HepG2 (cell line): ENCODE measurements at regions not wholly inside any gene's neighbourhood (a gene's known extent, or its start where the extent isn't known, plus 50 kb on each side); places are given as distances from the start of the nearest gene placed in this dataset.

ENCODE experiments used
- HNF4G ChIP-seq, 2 experiments: sonication (generic) in 1 of 2; formaldehyde crosslinking in 1 of 2; IDR thresholded peaks; 2 replicates each; pipeline versions ENCODE4 v1.4.0 to v1.6.1; 2011 to 2020; ENCODE audit warnings: borderline replicate concordance in 2 of 2, low read depth in 2 of 2, mild to moderate bottlenecking in 2 of 2, low read length in 1 of 2, missing genetic modification reagents in 1 of 2, moderate library complexity in 1 of 2
- SALL2 ChIP-seq: sonication (generic); formaldehyde crosslinking; IDR thresholded peaks from 2 replicates; pipeline ENCODE4 v1.8.1; 2023; ENCODE audit warnings: mild to moderate bottlenecking, missing genetic modification reagents, inconsistent platforms
- ZFP90 ChIP-seq: sonication (generic); formaldehyde crosslinking; IDR thresholded peaks from 2 replicates; pipeline ENCODE4 v1.8.0; 2022; ENCODE audit warnings: missing genetic modification reagents, mild to moderate bottlenecking, inconsistent platforms, borderline replicate concordance
- ZNF232 ChIP-seq: sonication (generic); formaldehyde crosslinking; IDR thresholded peaks from 2 replicates; pipeline ENCODE4 v1.4.0; 2020; ENCODE audit warnings: missing genetic modification reagents, borderline replicate concordance
- TF ChIP-seq, protein P1 (sequence below): sonication (generic); formaldehyde crosslinking; IDR thresholded peaks from 2 replicates; pipeline ENCODE4 v1.4.0; 2020; ENCODE audit warnings: missing genetic modification reagents
- TF ChIP-seq, protein P2 (sequence below): IDR thresholded peaks from 2 replicates; pipeline ENCODE4 v1.6.1; 2016
- TF ChIP-seq, protein P3 (sequence below): sonication (generic); formaldehyde crosslinking; IDR thresholded peaks from 2 replicates; pipeline ENCODE4 v1.4.0; 2020; ENCODE audit warnings: missing genetic modification reagents

DNA sequence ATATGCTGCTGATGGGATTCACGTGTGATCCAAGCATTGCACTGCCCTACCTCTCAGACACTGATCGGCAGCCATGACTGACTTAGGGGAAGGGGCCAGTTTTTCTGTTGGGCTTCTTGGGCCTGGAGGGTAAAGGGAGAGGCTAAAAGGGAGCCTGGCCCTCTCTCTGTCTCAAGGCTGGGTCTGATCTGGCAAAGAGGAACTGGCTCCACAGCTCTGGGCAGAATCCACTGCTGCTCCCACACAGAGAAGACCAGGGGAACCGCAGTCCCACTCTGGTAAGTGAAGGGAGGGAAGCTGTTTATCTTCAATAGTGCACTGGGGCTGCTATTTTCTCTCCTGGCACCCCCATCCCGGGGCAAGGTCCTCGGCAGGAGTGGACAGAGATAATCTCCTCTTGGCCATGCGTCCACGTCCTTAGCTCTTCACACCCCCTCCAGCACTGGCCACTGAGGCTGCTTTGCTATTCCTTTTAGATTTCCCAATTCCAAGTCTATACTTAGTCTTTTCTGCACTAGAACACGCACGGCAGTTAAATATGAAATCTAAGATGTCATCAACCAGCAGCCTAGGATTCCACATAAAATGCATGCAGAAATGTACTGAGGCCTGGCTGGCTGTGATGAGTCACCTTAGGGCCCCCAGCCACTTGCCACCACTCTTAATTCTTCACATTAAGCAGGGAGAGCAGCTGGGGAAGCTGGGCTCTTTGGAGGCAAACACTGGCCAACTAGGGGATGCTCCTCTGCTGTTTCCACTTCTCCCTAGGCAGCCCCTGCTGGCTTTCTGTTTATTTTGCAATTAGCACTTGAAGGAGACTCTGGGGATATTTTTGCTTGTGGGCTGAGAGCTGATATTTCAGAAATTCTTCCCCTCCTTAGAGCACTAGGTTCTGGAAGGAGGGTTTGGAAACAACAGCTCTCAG lies 87.8 kb upstream of the ARMC2 start (continued):
- no peak for TF ChIP-seq ZFP90 (CRISPR knock-in tag)
- TF ChIP-seq SALL2 = 0 out of 2 replicates have a peak, but pooled peaks have one; percentile 41
- 0 out of 2 replicates have a peak, but pooled peaks have one; percentile 27 for TF ChIP-seq ZNF232 (CRISPR knock-in tag)
- TF ChIP-seq HNF4G (IDR thresholded peaks at IDR 0.05; ENCODE audit: borderline replicate concordance, low read depth, low read length) = peak; percentile 32
- no peak for TF ChIP-seq HNF4G (CRISPR knock-in tag; IDR thresholded peaks at IDR 0.05; ENCODE audit: borderline replicate concordance, low read depth)
- TF ChIP-seq, protein P1, sequence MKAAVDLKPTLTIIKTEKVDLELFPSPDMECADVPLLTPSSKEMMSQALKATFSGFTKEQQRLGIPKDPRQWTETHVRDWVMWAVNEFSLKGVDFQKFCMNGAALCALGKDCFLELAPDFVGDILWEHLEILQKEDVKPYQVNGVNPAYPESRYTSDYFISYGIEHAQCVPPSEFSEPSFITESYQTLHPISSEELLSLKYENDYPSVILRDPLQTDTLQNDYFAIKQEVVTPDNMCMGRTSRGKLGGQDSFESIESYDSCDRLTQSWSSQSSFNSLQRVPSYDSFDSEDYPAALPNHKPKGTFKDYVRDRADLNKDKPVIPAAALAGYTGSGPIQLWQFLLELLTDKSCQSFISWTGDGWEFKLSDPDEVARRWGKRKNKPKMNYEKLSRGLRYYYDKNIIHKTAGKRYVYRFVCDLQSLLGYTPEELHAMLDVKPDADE = no peak
- TF ChIP-seq, protein P2, sequence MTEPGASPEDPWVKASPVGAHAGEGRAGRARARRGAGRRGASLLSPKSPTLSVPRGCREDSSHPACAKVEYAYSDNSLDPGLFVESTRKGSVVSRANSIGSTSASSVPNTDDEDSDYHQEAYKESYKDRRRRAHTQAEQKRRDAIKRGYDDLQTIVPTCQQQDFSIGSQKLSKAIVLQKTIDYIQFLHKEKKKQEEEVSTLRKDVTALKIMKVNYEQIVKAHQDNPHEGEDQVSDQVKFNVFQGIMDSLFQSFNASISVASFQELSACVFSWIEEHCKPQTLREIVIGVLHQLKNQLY (CRISPR knock-in tag) = no peak
- TF ChIP-seq, protein P3, sequence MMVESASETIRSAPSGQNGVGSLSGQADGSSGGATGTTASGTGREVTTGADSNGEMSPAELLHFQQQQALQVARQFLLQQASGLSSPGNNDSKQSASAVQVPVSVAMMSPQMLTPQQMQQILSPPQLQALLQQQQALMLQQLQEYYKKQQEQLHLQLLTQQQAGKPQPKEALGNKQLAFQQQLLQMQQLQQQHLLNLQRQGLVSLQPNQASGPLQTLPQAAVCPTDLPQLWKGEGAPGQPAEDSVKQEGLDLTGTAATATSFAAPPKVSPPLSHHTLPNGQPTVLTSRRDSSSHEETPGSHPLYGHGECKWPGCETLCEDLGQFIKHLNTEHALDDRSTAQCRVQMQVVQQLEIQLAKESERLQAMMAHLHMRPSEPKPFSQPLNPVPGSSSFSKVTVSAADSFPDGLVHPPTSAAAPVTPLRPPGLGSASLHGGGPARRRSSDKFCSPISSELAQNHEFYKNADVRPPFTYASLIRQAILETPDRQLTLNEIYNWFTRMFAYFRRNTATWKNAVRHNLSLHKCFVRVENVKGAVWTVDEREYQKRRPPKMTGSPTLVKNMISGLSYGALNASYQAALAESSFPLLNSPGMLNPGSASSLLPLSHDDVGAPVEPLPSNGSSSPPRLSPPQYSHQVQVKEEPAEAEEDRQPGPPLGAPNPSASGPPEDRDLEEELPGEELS (CRISPR knock-in tag) = 0 out of 2 replicates have a peak, but pooled peaks have one; percentile 11
